Activated T-cell treated with anti-CD3 and anti-CD28 coated beads, Interleukin-2, amount 50 U/mL, for 72 hours (primary cell): ENCODE measurements at regions not wholly inside any gene's neighbourhood (a gene's known extent, or its start where the extent isn't known, plus 50 kb on each side); places are given as distances from the start of the nearest gene placed in this dataset.

Experiments
- ATAC-seq, 2 donors: fragments of 150-1000 bp; cut with Tn5 transposase; replicated peaks in 1 of 2; 2 replicates each; pipeline ENCODE4 v1.10.0; 2021; ENCODE audit warnings: moderate library complexity in 2 of 2, mild to moderate bottlenecking in 1 of 2
- DNase-seq, 2 donors: peaks; one replicate each; pipeline ENCODE4 v3.0.0; 2021 to 2022; ENCODE audit warnings: mixed read lengths in 1 of 2
- H3K27ac Mint-ChIP-seq: one replicate; pipeline ENCODE4 v1.8.0; 2022; ENCODE audit warnings: mild to moderate bottlenecking, moderate library complexity, mixed read lengths
- H3K27me3 Mint-ChIP-seq: one replicate; pipeline ENCODE4 v1.8.0; 2022; ENCODE audit warnings: low read depth, mixed read lengths
- H3K36me3 Mint-ChIP-seq, 2 donors: one replicate each; pipeline ENCODE4 v1.8.0; 2022; ENCODE audit warnings: mixed read lengths in 2 of 2, mild to moderate bottlenecking in 1 of 2; ENCODE audit not compliant: insufficient read depth in 2 of 2
- H3K4me1 Mint-ChIP-seq: one replicate; pipeline ENCODE4 v1.8.0; 2022; ENCODE audit warnings: low read depth, mixed read lengths
- H3K4me3 Mint-ChIP-seq, 2 donors: one replicate each; pipeline ENCODE4 v1.8.0; 2022; ENCODE audit warnings: mild to moderate bottlenecking in 2 of 2, mixed read lengths in 2 of 2, moderate library complexity in 2 of 2
- H3K9me3 Mint-ChIP-seq, 2 donors: one replicate each; pipeline ENCODE4 v1.8.0; 2022; ENCODE audit warnings: mixed read lengths in 2 of 2

DNA sequence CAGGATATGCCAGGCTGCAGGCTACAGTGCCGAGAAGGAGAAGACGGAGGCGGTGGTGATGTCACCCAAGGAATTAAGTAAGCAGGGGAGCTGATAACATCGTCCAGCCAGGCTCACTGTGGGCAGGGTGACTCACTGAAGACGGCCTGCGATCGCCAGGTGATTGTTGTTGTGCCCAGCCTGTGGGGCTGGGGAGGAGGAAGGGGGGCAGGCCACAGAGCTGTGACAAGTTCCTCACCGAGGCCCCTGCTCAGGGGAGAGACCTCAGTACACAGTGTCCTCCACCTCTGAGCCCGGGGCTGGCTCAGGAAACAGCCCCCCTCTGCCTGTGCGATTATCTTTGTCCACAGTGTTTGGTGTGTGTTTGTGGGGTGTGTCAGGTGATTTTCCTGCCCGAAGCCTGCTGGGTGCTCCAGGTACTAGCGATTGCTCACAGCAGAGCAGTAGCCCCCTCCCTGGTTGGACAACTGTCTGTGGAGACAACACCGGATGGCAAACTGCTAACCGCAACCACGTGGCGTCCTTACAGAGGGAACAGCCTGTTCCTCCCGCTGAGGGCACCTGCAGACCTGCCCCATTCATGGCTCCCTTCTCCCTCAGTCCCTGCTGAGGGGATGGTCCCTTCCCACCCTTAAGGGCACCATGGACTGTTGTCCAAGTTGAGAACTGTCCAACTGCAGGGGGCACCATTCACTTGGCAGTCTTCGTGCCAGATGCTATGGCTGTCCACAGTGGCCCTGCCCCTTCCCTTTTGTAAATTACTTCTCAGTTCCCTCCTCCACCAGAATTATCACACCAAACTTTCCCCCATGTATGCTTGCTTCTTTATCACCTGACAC is 95.1 kb downstream of the ZFP36L2 start:
- H3K4me3 Mint-ChIP-seq: peak overlapping the region; percentile 47 to 79
- H3K27ac Mint-ChIP-seq: peak overlapping the region; percentile 25
- no peaks in the 10 kb centered on the region for H3K27me3 Mint-ChIP-seq
- H3K36me3 Mint-ChIP-seq: peaks cover 0 to 3% of the 10 kb centered on the region in 2 donors
- ATAC-seq: peak; percentile 67 to 71
- peak; percentile 79 to 84 for DNase-seq
- peaks cover 92% of the 10 kb centered on the region for H3K4me1 Mint-ChIP-seq
- H3K9me3 Mint-ChIP-seq: no peaks in the 10 kb centered on the region

GRCh38 chr2:43130548-43130875 is 95.9 kb downstream of the ZFP36L2 start:
- Mint-ChIP-seq H3K27ac (peak overlapping the region; percentile 48), H3K4me3 (peak overlapping the region; percentile 47 to 79), H3K4me1 (peaks cover 92% of the 10 kb centered on the region), H3K36me3 (peaks cover 0 to 3% of the 10 kb centered on the region in 2 donors), H3K27me3 (no peaks in the 10 kb centered on the region), H3K9me3 (no peaks in the 10 kb centered on the region)
- ATAC-seq (no peak), DNase-seq (no peak)

GRCh38 chr2:43129676-43130547 is 96.5 kb downstream of the ZFP36L2 start:
- Mint-ChIP-seq H3K4me1 (peaks cover 88% of the 10 kb centered on the region), H3K4me3 (peak overlapping the region; percentile 47 to 79), H3K27me3 (no peaks in the 10 kb centered on the region), H3K9me3 (no peaks in the 10 kb centered on the region), H3K36me3 (peaks cover 0 to 3% of the 10 kb centered on the region in 2 donors), H3K27ac (peak overlapping the region; percentile 54)
- ATAC-seq: peak in 1 of 2 donors; percentile 16
- peak; percentile 38 to 57 for DNase-seq

GRCh38 chr2:43128559-43128955 is 97.8 kb downstream of the ZFP36L2 start:
- ATAC-seq (no peak), DNase-seq (no peak)
- Mint-ChIP-seq H3K27ac (peak overlapping the region; percentile 7), H3K36me3 (peaks cover 0 to 3% of the 10 kb centered on the region in 2 donors), H3K4me3 (peak overlapping the region; percentile 11 to 46), H3K27me3 (no peaks in the 10 kb centered on the region), H3K4me1 (peaks cover 78% of the 10 kb centered on the region), H3K9me3 (no peaks in the 10 kb centered on the region)

DNA sequence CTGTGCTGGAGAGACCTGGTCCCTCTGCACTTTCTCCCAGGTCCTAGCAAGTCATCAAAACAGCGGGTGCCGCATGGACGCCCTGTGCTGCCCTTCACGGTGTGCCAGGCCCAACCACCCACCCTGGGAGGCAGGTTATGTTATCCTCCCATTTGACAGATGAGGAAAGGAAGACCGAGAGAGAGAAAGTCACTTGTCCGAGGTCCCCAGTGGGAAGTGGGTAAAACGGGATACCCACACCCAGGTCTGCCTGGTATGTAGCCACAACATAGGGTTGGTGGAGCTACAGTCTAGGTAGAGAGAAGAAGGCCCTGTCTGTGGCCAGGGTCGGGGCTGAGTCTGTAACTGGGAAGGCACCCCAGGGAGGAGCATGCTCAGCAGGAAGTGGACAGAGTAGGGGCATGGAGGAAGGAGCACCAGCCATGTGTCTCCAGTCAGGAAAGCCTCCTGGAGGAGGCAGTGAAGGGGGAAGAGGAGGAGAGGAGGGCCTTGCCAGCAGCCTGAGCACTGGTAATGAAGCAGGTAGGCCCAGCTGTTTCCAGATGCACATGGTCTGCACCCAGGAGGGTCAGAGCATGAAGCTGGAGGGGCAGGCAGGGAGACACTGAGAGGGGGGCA is 98.4 kb downstream of the ZFP36L2 start:
- no peaks in the 10 kb centered on the region for H3K9me3 Mint-ChIP-seq
- peak overlapping the region; percentile 46 to 61 for H3K4me3 Mint-ChIP-seq
- H3K36me3 Mint-ChIP-seq: peaks cover 0 to 3% of the 10 kb centered on the region in 2 donors
- H3K27ac Mint-ChIP-seq: peak overlapping the region; percentile 21
- H3K4me1 Mint-ChIP-seq: peaks cover 74% of the 10 kb centered on the region
- DNase-seq (no peak), ATAC-seq (no peak)
- no peaks in the 10 kb centered on the region for H3K27me3 Mint-ChIP-seq

- Mint-ChIP-seq H3K27me3 (no peaks in the 10 kb centered on the region), H3K9me3 (no peaks in the 10 kb centered on the region), H3K4me3 (peak overlapping the region; percentile 46 to 61), H3K4me1 (peaks cover 68% of the 10 kb centered on the region), H3K36me3 (peaks cover 0 to 3% of the 10 kb centered on the region in 2 donors), H3K27ac (peak overlapping the region; percentile 75)
- ATAC-seq (peak; percentile 24 to 40), DNase-seq (peak; percentile 87 to 92)
Measured at GRCh38 chr2:43127208-43127940, 99.0 kb downstream of the ZFP36L2 start.

GRCh38 chr2:43126817-43127207 is 99.6 kb downstream of the ZFP36L2 start:
- H3K27ac Mint-ChIP-seq: no peak overlapping the region
- DNase-seq (no peak), ATAC-seq (no peak)
- peaks cover 0 to 3% of the 10 kb centered on the region in 2 donors for H3K36me3 Mint-ChIP-seq
- H3K4me1 Mint-ChIP-seq: peaks cover 62% of the 10 kb centered on the region
- no peaks in the 10 kb centered on the region for H3K9me3 Mint-ChIP-seq
- no peaks in the 10 kb centered on the region for H3K27me3 Mint-ChIP-seq
- no peak overlapping the region for H3K4me3 Mint-ChIP-seq

DNA sequence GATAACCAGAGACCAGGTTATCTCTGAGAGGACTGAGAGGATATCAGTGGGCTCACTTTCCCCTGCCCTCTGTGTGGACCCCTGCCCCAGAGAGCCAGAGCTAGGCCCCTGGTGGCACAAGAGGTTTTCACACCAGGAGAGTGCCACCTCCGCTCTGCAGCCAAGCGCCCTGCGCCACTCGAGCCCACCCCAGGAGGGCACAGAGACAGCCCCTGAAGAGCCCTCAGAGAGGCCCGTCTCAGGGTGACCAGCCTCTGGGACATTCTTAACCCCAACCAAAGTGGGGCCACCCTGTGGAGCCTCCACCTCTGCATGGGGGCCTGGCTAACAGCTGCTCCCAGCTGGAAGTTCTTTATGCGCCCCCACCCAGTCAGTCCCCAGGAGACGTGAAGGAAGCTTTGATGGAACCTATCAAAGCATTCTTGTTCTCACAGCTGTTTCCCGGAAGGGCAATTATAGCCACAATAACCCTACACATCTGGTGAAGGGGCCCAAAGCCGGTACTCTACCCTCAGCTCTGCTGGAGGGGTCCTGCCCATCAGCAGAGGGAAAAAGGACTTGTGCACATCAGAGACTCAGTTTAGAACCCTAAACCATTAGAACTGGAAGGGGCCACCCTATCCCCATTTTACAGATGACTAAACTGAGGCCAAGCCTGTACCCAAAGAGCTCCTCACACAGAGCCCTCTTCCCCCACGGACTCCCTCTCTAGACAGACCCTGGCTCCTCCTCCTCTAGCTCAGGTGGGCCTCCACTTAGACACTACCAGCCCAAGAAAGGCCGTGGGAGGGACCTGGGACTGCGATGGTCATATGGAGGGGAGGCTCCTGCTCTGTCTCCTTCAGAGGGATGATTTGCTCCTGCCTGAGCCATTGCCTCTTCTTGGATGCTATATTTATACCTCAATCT is 101.1 kb downstream of the ZFP36L2 start:
- Mint-ChIP-seq H3K4me1 (peaks cover 47% of the 10 kb centered on the region), H3K9me3 (no peaks in the 10 kb centered on the region), H3K27ac (no peak overlapping the region), H3K27me3 (no peaks in the 10 kb centered on the region), H3K4me3 (no peak overlapping the region), H3K36me3 (peaks cover 0 to 3% of the 10 kb centered on the region in 2 donors)
- DNase-seq (no peak), ATAC-seq (no peak)

GRCh38 chr2:43124687-43125057 is 101.7 kb downstream of the ZFP36L2 start:
- DNase-seq (no peak), ATAC-seq (no peak)
- Mint-ChIP-seq H3K36me3 (peaks cover 2 to 5% of the 10 kb centered on the region in 2 donors), H3K9me3 (peaks cover 0 to 2% of the 10 kb centered on the region in 2 donors), H3K27ac (no peak overlapping the region), H3K27me3 (no peaks in the 10 kb centered on the region), H3K4me3 (no peak overlapping the region), H3K4me1 (peaks cover 41% of the 10 kb centered on the region)

- Mint-ChIP-seq H3K4me1 (peaks cover 35% of the 10 kb centered on the region), H3K27me3 (no peaks in the 10 kb centered on the region), H3K27ac (no peak overlapping the region), H3K36me3 (peaks cover 3 to 9% of the 10 kb centered on the region in 2 donors), H3K9me3 (peaks cover under 1 to 6% of the 10 kb centered on the region in 2 donors), H3K4me3 (no peak overlapping the region)
- DNase-seq (no peak), ATAC-seq (no peak)
Measured at GRCh38 chr2:43123981-43124686, 102.3 kb downstream of the ZFP36L2 start.

GRCh38 chr2:43123486-43123885 is 102.9 kb downstream of the ZFP36L2 start:
- no peak for DNase-seq
- H3K36me3 Mint-ChIP-seq: peaks cover 6 to 10% of the 10 kb centered on the region in 2 donors

More at GRCh38 chr2:43123486-43123885, 102.9 kb downstream of the ZFP36L2 start:
- Mint-ChIP-seq H3K4me3 (no peak overlapping the region), H3K27me3 (no peaks in the 10 kb centered on the region), H3K9me3 (peaks cover 6 to 8% of the 10 kb centered on the region in 2 donors), H3K27ac (no peak overlapping the region), H3K4me1 (peaks cover 29% of the 10 kb centered on the region)
- ATAC-seq: no peak
